ENCODE measurements at regions not wholly inside any gene's neighbourhood (a gene's known extent, or its start where the extent isn't known, plus 50 kb on each side); places are given as distances from the start of the nearest gene placed in this dataset.

DNA sequence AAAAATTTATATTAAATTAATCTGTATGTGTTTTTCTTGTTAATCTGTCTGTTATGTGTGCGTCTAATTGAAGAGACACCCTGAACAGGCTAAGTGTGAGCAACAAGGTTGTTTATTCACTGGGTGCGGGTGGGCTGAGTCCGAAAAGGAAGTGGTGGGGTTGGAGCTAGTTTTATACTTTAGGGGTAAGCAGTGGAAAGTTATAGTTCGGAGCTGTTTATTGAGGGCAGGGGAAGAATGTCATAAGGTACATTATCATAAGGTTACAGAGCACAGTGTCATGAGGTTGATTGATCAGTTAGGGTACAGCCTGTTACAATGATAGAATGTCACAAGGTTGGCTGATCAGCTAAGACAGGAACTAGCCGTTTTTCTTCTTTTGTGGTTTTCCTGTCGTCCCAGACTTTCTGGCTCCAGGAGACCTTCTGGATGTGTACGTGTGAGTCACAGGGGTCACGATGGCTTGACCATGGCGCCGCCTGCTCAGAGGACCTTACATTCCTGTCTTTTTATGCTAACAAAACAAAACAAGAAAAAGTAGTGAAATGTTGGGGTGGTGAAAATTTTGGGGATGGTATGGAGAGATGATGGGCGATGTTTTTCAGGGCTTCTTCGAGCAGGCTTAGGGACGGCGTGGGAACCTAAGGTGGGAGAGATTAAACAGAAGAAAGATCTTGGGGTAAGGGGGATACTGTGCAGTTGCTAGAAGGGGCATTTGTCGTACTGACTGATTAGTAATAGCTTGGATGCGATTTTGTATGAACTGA is 754.0 kb upstream of the ADGRB3 start (continued):
- TF ChIP-seq JUND (IDR thresholded peaks at IDR 0.05; ENCODE audit: borderline replicate concordance, low read depth, low read length), result peak; percentile 69
- peak; percentile 62; the same call in 2 of the 3 replicates for TF ChIP-seq JUND (tag; IDR thresholded peaks at IDR 0.05; ENCODE audit: borderline replicate concordance, low read depth, low read length)
- TF ChIP-seq, protein P1, sequence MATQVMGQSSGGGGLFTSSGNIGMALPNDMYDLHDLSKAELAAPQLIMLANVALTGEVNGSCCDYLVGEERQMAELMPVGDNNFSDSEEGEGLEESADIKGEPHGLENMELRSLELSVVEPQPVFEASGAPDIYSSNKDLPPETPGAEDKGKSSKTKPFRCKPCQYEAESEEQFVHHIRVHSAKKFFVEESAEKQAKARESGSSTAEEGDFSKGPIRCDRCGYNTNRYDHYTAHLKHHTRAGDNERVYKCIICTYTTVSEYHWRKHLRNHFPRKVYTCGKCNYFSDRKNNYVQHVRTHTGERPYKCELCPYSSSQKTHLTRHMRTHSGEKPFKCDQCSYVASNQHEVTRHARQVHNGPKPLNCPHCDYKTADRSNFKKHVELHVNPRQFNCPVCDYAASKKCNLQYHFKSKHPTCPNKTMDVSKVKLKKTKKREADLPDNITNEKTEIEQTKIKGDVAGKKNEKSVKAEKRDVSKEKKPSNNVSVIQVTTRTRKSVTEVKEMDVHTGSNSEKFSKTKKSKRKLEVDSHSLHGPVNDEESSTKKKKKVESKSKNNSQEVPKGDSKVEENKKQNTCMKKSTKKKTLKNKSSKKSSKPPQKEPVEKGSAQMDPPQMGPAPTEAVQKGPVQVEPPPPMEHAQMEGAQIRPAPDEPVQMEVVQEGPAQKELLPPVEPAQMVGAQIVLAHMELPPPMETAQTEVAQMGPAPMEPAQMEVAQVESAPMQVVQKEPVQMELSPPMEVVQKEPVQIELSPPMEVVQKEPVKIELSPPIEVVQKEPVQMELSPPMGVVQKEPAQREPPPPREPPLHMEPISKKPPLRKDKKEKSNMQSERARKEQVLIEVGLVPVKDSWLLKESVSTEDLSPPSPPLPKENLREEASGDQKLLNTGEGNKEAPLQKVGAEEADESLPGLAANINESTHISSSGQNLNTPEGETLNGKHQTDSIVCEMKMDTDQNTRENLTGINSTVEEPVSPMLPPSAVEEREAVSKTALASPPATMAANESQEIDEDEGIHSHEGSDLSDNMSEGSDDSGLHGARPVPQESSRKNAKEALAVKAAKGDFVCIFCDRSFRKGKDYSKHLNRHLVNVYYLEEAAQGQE (IDR thresholded peaks at IDR 0.05; ENCODE audit: borderline replicate concordance), result no peak; the same call in 1 of the 2 replicates
- TF ChIP-seq, protein P1 (CRISPR knock-in tag; IDR thresholded peaks at IDR 0.05; ENCODE audit: low read depth), result no peak; the same call in 1 of the 2 replicates
- no peak for TF ChIP-seq RBM17 (IDR thresholded peaks at IDR 0.05; ENCODE audit: borderline replicate concordance, low read depth, low read length)
- TF ChIP-seq, protein P2, sequence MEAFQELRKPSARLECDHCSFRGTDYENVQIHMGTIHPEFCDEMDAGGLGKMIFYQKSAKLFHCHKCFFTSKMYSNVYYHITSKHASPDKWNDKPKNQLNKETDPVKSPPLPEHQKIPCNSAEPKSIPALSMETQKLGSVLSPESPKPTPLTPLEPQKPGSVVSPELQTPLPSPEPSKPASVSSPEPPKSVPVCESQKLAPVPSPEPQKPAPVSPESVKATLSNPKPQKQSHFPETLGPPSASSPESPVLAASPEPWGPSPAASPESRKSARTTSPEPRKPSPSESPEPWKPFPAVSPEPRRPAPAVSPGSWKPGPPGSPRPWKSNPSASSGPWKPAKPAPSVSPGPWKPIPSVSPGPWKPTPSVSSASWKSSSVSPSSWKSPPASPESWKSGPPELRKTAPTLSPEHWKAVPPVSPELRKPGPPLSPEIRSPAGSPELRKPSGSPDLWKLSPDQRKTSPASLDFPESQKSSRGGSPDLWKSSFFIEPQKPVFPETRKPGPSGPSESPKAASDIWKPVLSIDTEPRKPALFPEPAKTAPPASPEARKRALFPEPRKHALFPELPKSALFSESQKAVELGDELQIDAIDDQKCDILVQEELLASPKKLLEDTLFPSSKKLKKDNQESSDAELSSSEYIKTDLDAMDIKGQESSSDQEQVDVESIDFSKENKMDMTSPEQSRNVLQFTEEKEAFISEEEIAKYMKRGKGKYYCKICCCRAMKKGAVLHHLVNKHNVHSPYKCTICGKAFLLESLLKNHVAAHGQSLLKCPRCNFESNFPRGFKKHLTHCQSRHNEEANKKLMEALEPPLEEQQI (IDR thresholded peaks at IDR 0.05), result no peak; the same call in 1 of the 2 replicates
- 0 out of 2 replicates have a peak, but pooled peaks have one; percentile 11 for TF ChIP-seq CC2D1A (IDR thresholded peaks at IDR 0.05)
- TF ChIP-seq ZNF347 (CRISPR knock-in tag; IDR thresholded peaks at IDR 0.05; ENCODE audit: low read depth), result 0 out of 2 replicates have a peak, but pooled peaks have one; percentile 35
- TF ChIP-seq SMARCC2 (IDR thresholded peaks at IDR 0.05; ENCODE audit: low read depth), result no peak
- no peak; the same call in 1 of the 2 replicates for TF ChIP-seq ZNF766 (CRISPR knock-in tag; conservative IDR thresholded peaks at IDR 0.05)
- TF ChIP-seq, protein P3, sequence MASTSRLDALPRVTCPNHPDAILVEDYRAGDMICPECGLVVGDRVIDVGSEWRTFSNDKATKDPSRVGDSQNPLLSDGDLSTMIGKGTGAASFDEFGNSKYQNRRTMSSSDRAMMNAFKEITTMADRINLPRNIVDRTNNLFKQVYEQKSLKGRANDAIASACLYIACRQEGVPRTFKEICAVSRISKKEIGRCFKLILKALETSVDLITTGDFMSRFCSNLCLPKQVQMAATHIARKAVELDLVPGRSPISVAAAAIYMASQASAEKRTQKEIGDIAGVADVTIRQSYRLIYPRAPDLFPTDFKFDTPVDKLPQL (IDR thresholded peaks at IDR 0.05; ENCODE audit: extremely low read depth, insufficient read length), result no peak
- TF ChIP-seq NR1H2 (CRISPR knock-in tag; IDR thresholded peaks at IDR 0.05), result no peak
- TF ChIP-seq, protein P4, sequence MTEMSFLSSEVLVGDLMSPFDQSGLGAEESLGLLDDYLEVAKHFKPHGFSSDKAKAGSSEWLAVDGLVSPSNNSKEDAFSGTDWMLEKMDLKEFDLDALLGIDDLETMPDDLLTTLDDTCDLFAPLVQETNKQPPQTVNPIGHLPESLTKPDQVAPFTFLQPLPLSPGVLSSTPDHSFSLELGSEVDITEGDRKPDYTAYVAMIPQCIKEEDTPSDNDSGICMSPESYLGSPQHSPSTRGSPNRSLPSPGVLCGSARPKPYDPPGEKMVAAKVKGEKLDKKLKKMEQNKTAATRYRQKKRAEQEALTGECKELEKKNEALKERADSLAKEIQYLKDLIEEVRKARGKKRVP (CRISPR knock-in tag; IDR thresholded peaks at IDR 0.05), result peak; percentile 10; the same call in 1 of the 2 replicates
- no peak for TF ChIP-seq ZC3H11A (IDR thresholded peaks at IDR 0.05; ENCODE audit: low read depth, low read length)
- TF ChIP-seq PHF20 (IDR thresholded peaks at IDR 0.05; ENCODE audit: partially characterized antibody), result no peak

All from K562 (cell line).